ENCODE measurements at regions not wholly inside any gene's neighbourhood (a gene's known extent, or its start where the extent isn't known, plus 50 kb on each side); places are given as distances from the start of the nearest gene placed in this dataset.
"Not testable (repeated sequence)": the region's sequence is repeated elsewhere in the genome, so short reads cannot be mapped to it uniquely, and the experiment has no call there.

- not testable (repeated sequence) for H3K27me3 Mint-ChIP-seq; H3K36me3 ChIP-seq (ENCODE audit: control insufficient read depth, insufficient read depth, low read length); H3K27ac Mint-ChIP-seq; H3K27me3 ChIP-seq (ENCODE audit: control insufficient read depth, insufficient read depth, low read length); H3K9me3 ChIP-seq (ENCODE audit: control insufficient read depth in 2 of 2, low read length in 2 of 2); DNase-seq; H3K4me1 Mint-ChIP-seq; ATAC-seq (ENCODE audit: low read depth in 2 of 2); H3K4me3 ChIP-seq (ENCODE audit: low read depth, low read length); H3K4me3 Mint-ChIP-seq; H3K36me3 Mint-ChIP-seq; H3K27ac ChIP-seq (ENCODE audit: insufficient read depth, low read length, poor library complexity, severe bottlenecking); H3K4me1 ChIP-seq (ENCODE audit: control insufficient read depth, insufficient read depth, low read length, poor library complexity, severe bottlenecking)
- H3K9me3 Mint-ChIP-seq, result peaks cover 0 to 17% (median 2%) of the 10 kb centered on the region in 7 donors
Observed at GRCh38 chr2:132365963-132366362, 50.6 kb upstream of the GPR39 start.

GRCh38 chr2:132366421-132367180 is 50.0 kb upstream of the GPR39 start:
- DNase-seq (no peak), ATAC-seq (ENCODE audit: low read depth in 2 of 2) (no peak)
- Mint-ChIP-seq H3K4me3 (no peak overlapping the region), H3K4me1 (no peaks in the 10 kb centered on the region), H3K36me3 (no peaks in the 10 kb centered on the region), H3K9me3 (peaks cover 0 to 17% (median 2%) of the 10 kb centered on the region in 7 donors), H3K27ac (no peak overlapping the region), H3K27me3 (no peaks in the 10 kb centered on the region)
- Histone ChIP-seq H3K36me3 (ENCODE audit: control insufficient read depth, insufficient read depth, low read length) (no peaks in the 10 kb centered on the region), H3K4me1 (ENCODE audit: control insufficient read depth, insufficient read depth, low read length, poor library complexity, severe bottlenecking) (no peaks in the 10 kb centered on the region), H3K27ac (ENCODE audit: insufficient read depth, low read length, poor library complexity, severe bottlenecking) (no peak overlapping the region), H3K4me3 (ENCODE audit: low read depth, low read length) (no peak overlapping the region), H3K27me3 (ENCODE audit: control insufficient read depth, insufficient read depth, low read length) (no peaks in the 10 kb centered on the region), H3K9me3 (ENCODE audit: control insufficient read depth in 2 of 2, low read length in 2 of 2) (no peaks in the 10 kb centered on the region)
